ENCODE measurements at regions not wholly inside any gene's neighbourhood (a gene's known extent, or its start where the extent isn't known, plus 50 kb on each side); places are given as distances from the start of the nearest gene placed in this dataset.

GRCh38 chr15:77846986-77847385 lies 214.3 kb upstream of the LINGO1 start:
- TF ChIP-seq CTCF (conservative IDR thresholded peaks at IDR 0.05; ENCODE audit: low read depth, low read length): no peak
- no peak overlapping the region for H3K4me3 ChIP-seq (ENCODE audit: low read depth, low read length)
- no peak for DNase-seq (ENCODE audit: low read depth)

- no peak for TF ChIP-seq CTCF (conservative IDR thresholded peaks at IDR 0.05; ENCODE audit: low read depth, low read length)
- peak; percentile 20 for DNase-seq (ENCODE audit: low read depth)
- H3K4me3 ChIP-seq (ENCODE audit: low read depth, low read length): no peak overlapping the region
Observed at GRCh38 chr15:77846360-77846759, 213.6 kb upstream of the LINGO1 start.

GRCh38 chr15:77844798-77845446 lies 212.2 kb upstream of the LINGO1 start:
- DNase-seq (ENCODE audit: low read depth): no peak
- no peak overlapping the region for H3K4me3 ChIP-seq (ENCODE audit: low read depth, low read length)
- no peak for TF ChIP-seq CTCF (conservative IDR thresholded peaks at IDR 0.05; ENCODE audit: low read depth, low read length)

- TF ChIP-seq CTCF (conservative IDR thresholded peaks at IDR 0.05; ENCODE audit: low read depth, low read length): no peak
- H3K4me3 ChIP-seq (ENCODE audit: low read depth, low read length): no peak overlapping the region
- DNase-seq (ENCODE audit: low read depth): no peak
Observed at GRCh38 chr15:77843546-77843945, 210.8 kb upstream of the LINGO1 start.

GRCh38 chr15:77840991-77841775 lies 208.5 kb upstream of the LINGO1 start:
- no peak for TF ChIP-seq CTCF (conservative IDR thresholded peaks at IDR 0.05; ENCODE audit: low read depth, low read length)
- peak; percentile 88 for DNase-seq (ENCODE audit: low read depth)

GRCh38 chr15:77839970-77840905 lies 207.5 kb upstream of the LINGO1 start:
- no peak for TF ChIP-seq CTCF (conservative IDR thresholded peaks at IDR 0.05; ENCODE audit: low read depth, low read length)
- no peak for DNase-seq (ENCODE audit: low read depth)
- H3K4me3 ChIP-seq (ENCODE audit: low read depth, low read length): no peak overlapping the region

More at GRCh38 chr15:77840991-77841775, 208.5 kb upstream of the LINGO1 start:
- H3K4me3 ChIP-seq (ENCODE audit: low read depth, low read length): no peak overlapping the region

Measured in choroid plexus epithelial cell (primary cell).